Fibroblast of the conjunctiva (primary cell): ENCODE measurements at regions not wholly inside any gene's neighbourhood (a gene's known extent, or its start where the extent isn't known, plus 50 kb on each side); places are given as distances from the start of the nearest gene placed in this dataset.
"Not testable (repeated sequence)": the region's sequence is repeated elsewhere in the genome, so short reads cannot be mapped to it uniquely, and the experiment has no call there.

Experiments
- DNase-seq: peaks from one replicate; pipeline ENCODE4 v3.0.0-alpha.2; 2010; ENCODE audit warnings: low read depth

DNA sequence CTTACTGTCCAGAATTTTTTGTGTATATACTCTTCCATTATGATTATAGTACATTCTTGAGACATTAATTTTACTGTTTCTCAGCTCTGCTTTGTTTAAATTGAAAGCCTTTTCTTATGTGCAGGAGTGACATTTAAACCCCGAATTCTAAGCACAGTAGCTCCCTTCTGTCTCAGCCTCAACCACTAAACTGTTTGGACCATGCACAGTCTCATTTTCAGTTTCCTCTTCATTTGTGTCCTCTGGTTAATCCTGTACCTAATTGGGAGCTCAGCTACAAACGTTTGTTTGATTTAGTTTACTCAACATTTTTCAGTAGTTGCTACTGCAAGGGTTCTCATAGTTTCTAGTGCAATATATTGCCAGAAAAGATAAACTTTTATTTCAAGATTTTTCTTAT lies 206.3 kb downstream of the SLITRK5 start:
- DNase-seq, result no peak

DNA sequence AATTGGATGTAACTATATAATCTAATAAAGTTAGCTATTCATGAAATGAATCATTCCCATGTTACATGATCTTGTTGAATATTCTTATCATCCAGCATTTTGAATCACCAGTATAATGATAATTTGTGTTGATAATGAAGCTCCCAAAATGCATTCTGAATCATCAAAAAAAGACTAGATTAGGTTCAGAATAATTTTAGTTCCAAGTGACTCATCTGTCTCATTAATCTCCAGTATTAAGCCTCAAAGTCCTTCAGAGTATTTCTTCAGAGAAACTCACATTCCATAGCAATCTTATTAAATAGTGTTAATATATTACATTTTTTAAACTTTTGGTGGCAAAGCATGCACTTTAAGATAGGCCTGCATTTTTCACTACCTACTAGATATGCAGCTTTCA lies 207.5 kb downstream of the SLITRK5 start:
- no peak for DNase-seq

DNA sequence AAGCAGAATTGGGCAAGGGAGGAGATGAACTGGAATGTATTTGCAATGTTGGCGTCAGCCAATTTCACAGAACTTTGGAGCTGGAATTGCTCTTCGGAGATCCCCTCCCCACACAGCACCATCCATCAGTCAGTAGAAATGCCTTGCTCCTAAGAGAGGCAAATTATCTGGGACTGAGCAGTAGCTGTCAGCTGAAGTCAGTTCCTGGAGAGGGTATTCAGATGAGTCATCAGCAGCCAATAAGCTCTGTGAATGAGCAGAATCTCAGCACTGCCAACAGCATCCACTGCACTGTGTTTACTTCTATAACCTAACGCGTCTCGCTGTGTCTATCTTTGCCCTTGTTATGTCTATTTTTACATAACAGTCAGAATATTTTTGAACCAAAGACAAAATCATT lies 213.7 kb downstream of the SLITRK5 start:
- DNase-seq, result no peak

DNA sequence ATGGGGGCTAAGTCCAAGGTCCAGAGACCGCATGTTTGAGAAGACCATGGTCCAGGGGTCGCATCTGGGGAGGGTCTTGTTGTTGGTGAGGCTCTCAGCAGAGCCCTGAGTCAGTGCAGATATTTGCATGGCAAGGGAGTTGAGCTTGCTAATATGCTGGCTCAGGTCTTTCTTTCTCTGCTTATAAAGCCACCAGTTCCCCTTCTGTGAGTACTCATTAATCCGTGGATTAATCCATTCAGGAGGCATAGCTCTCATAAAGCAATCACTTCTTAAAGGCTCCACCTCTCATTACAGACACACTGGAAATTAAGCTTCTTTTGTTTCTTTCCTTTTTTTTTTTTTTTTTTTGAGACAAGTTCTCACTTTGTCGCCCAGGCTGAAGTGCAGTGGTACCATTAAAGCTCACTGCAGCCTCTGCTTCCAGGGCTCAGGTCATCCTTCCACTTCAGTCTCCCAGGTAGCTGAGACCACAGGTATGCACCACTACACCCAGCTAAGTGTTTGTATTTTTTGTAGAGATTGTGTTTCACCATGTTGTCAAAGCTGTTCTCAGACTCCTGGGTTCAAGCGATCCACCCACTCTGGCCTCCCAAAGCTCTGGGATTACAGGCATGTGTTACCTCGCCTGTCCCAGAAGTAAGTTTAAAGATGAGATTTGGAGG lies 216.4 kb downstream of the SLITRK5 start:
- DNase-seq, result no peak

DNA sequence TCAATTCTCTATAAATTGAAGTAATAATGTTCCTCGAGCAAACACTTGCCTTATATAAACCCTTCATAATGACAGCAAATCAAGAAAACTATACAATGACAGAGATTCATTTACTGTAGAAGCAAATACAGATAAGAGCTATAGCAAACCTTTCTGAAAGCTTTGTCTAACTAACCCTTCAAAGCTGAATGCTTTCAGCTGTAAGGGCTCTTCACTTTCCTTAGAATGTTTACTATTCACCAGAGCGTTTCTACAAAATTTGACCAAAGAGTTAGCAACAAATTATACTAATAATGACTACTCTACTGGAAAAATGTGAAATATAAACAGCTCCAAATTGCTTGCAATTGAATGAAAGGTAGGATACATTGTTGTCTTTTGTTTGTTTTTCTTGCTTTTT lies 218.1 kb downstream of the SLITRK5 start:
- DNase-seq, result no peak

DNA sequence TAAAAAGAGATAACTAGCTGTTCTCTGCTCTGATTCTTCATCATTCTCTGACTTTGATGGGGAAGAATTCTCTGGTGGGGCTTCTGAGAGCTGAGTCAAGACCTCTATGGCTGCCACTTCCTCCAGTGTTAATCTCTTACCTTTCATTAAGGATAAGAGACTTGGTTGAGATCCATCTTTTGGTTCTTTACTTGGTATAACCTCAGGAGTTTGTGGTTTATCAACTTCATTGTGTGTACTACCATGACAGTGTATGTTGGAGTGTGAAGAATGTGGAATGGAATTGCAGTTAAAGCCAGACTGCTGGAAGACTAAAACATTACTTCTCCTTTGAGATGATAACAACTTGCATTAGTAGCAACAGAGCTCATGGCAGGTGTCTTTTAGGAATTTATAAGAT lies 222.0 kb downstream of the SLITRK5 start:
- no peak for DNase-seq

DNA sequence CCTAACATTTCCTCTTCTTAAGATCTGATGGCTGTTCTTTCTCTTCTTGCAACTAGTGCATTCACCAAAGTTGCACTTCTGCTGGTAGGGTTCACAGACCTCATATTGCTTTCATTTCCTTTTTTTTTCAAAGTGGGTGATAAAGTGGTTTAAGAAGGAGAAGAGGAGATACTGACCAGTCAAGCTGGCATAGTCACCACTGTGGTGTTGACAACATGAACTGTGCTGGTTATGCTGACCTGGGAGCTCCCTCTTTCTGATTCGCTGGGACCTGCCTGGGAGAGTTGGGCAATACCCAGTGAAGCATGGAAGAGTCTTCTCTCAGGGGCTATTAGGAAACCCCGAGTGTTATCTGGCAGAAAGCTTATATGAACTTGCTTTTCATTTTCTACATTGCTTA lies 222.9 kb downstream of the SLITRK5 start:
- DNase-seq, result no peak

DNA sequence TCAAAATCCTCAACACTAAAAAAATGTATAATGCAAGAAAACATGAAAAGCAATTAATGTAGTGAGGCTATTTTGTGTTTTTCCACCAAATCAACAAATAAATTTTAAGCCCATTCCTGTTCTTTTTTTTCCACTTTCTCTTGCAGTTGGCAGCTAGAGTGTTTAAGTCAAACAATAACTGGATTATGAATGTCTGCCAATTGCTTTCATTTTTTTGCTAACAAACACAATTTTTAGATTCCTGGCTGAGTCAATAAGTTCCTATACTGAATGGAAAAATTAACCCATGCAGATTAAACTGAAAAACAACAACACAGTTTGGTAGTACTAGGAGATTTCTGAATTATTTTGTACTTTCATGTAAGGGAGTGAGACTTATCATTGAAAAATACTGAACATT lies 232.4 kb downstream of the SLITRK5 start:
- no peak for DNase-seq

DNA sequence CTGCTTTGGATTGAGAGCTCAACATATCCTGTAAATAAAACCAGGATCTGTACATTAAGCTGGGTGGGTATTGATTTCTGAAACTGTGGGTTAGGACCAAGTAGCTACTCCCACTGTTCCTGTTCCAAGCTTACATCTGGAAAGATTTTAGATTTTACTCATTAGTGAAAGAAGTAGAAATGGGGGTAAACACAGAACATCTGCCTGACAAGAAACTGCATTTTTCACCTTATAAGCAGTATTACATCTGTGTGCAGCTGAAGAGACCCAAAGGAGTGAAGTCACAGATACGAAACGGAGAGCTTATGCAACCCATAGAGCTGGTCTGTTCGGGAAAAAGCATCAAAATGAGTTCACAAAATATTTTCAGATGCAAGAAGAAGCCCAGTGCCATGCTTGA lies 235.2 kb downstream of the SLITRK5 start:
- no peak for DNase-seq

DNA sequence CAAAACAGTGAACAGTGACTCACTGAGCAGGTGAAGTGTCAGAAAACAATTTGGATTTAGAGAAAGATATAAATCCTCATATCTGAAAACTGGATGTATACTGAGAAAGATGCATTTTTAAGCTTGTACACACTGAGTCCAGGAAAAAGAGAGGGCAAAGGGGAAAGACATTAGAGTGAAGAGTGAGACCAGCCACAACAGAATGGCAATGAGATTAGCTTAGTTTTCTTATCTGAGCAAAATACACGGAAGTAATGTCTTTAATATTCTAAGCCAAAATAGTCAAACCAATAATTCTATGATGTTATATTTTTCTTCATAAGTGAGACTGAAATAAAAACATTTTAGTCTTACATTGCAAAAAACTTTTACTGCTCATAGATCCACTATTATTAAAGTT lies 236.0 kb downstream of the SLITRK5 start:
- DNase-seq, result no peak

DNA sequence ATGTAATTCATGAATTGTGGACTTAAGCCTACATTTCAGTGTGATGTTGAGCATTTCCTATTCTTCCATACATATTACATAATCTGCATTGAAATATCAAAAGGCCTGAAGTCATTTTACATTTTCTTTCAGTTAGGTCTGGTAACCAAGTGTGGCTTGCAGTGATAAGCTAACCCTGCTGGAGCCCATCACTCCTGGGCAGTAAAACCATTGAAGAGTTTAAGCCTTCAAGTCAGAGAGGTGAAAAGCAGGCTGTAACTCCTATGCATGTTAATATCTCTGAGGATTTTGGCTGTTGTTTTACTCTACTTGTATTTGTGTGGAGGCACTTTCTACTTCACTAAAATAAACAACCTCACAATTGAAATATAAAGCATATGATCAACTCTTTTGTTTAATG lies 248.8 kb downstream of the SLITRK5 start:
- no peak for DNase-seq

DNA sequence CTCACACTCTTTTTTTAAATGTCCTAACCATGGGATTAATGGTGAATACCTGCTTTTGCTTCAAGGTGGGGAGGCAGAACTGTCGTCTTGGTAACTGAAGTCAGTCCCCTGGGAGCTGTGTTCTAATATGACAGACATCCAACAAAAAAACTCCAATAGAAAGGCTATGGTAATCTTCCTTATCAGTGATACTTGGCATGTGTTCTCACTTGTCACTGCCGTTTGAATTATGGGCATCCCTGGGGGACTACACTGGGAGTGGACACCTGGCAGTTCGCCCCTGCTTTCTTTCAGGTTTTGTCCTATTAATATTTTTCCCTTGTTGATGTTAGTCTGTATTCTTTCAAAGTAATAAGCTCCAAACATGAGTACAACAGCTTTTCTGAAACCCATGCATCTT lies 252.6 kb downstream of the SLITRK5 start:
- no peak for DNase-seq

DNA sequence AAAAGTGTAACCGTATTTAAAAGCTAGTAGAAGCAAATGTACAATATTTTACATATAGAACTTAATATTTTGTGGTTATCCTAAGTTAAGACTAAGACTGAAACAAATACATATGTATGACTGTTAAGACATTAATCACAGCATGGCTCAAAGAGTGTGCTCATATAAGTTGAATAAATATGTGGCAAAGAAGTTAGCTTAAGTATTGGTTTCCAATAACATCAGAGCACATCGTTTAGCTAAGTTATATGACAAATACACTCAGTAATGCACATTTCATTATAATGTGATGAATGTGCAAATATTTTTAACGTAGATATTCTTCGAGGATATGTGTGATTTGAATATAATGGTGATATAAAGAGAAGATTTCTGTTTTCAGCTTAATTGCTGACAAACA lies 253.8 kb downstream of the SLITRK5 start:
- DNase-seq, result no peak

DNA sequence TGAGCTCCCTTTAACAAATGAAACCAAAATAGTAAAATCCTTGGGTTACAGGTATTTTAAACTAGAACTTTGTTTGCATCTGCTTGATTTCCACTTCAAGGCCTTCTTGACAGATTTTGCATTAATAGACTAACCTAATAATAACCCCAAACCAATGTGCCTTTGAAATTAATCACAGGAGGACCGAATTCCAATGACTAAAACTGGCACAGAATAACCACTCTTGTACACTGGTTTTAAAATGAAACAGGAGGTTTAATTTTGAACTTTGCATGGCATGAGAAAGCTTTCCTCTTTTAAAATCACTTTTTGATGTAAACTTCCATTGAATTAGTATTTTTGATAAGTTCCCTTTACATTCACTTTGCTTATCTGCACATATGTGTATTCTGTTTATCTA lies 269.6 kb downstream of the SLITRK5 start:
- DNase-seq, result no peak

DNA sequence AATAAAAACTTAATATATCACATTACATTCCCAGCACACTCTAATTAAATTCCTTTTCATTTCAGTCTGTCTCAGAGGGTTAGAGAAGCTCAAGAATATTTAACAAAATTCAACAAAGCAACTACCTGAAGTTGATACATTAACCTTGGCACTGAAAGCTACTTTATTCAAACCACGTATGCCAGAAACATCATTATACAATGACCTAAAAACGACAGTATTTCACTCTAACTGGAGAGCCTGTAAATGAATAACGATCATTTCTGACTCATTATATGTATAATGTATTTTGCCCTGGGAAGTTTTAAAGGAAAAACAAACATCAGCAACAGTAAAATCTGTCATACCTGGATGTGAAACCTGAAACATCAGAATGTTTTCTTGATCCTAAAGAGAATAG lies 270.1 kb downstream of the SLITRK5 start:
- no peak for DNase-seq

DNA sequence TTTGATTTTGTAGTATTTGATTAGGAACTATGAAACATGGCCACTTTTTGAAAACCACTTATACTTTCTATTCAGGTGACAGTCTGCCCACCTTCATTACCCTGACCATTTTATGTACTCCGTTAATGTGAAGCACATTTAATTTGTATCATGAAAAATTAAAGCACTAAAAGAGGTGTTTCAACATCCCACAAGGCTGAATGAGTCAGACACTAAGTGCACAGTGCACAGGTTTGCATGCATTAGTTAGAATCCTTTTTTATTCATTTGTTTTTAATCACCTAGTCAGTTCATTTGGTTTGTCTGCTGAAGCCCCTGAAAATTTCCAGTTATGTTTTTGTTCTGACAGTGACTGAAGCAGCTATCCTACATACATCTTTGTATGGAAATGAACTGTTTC lies 271.0 kb downstream of the SLITRK5 start:
- no peak for DNase-seq

DNA sequence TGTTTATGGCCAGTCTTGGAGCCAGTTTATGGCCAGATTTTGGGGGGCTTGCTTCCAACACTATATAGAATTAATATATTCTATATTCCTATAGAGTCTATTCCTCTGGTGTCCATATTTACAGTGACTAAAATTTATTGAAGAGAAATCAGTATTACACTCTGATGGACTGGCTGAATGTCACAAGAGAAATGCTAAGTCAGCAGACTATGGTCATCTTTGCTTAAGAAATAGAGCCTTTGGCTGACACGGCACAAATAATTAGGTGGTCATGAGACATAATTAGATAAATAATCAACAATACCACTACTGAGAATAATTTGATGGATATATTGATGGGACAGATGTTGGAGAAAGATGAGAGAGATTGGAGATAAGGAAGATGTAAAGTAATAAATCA lies 272.9 kb downstream of the SLITRK5 start:
- DNase-seq, result no peak

DNA sequence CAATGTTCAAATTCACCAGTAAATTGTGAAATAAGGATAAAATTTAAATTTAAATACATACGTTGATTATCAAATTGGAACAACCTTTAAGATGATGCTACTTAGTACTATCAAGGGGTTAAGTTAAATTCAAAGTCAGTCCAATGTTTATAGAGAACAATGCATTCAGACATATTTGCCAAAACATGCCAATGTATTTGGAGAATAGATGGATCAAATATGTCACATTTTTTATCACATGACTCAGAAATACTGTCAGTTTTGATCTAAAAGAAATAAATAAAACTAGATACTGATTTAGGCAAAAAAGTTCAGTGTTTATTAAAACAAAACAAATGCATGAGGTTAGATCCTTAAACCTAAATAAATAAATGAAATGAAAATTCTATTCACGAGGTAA lies 281.2 kb downstream of the SLITRK5 start:
- DNase-seq, result no peak

DNA sequence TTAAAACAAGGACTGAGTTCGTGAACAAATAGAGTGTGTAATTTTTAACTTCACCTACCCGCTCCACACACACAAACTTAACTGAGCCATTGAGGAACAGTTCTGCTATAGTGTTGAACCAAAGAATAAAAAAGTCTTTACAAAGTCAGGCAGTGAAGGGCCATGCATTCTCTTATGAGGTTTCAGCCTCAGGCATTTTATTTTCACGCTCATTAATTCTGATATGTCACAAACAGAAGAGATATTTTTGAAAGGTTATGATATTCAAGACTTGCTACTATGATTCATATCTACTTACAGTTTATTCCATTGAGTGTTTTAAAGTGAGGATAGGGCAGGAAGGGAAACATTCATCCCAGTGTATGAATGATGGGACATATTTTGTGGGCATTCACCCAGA lies 282.2 kb downstream of the SLITRK5 start:
- no peak for DNase-seq

DNA sequence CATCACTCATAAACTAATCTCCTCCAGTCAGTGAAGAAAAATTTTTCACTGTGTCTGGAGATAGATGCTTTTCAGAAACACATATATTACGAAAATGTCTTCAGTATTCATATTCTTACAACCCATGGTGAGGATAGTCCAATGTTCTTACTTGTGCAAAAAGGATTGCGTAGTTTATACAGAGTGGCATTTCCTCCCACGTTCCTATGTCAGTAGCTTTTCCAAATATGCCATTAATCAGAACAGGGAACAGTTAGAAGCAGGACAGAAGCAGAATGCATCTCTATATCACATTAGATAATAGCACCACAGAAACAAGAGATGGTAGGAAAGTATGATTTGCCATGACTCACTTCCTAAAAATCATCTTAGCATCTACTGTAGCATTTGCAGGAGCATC lies 282.9 kb downstream of the SLITRK5 start:
- DNase-seq, result no peak

DNA sequence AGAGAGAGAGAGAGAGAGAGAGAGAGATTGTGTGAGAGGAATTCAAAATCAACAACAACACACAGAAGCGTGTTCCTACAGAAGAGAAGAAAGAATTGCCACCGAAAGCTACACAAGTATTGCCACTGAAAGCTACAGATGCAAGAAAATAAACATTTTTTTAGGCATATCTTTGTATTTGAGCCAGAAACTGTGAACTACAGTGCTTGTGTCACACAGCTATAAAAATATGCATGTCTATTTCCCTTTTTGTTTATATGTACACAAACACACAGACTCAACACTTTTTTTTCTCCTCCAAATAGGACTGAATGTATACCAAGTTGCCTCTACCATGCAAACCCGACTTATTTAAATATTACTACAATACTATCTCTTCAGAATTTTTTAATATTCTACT lies 290.4 kb downstream of the SLITRK5 start:
- DNase-seq, result no peak

DNA sequence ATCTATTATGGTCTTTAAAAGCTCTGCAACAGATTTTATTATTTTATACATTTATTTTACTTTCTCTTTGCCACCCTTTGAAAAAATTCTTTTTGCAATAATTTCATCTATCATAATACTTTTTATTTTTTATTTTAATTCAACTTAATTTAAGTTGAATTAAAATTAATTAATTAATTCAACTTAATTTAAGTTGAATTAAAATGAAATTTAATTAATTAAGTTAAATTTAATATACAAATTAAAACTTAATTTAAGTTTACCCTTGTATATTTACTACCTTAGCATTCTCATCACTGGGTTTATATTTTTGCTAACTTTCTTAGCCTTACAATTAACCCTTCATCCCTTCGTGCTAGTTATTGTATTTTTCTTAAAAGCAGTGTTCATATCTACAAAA lies 301.4 kb downstream of the SLITRK5 start:
- no peak for DNase-seq

DNA sequence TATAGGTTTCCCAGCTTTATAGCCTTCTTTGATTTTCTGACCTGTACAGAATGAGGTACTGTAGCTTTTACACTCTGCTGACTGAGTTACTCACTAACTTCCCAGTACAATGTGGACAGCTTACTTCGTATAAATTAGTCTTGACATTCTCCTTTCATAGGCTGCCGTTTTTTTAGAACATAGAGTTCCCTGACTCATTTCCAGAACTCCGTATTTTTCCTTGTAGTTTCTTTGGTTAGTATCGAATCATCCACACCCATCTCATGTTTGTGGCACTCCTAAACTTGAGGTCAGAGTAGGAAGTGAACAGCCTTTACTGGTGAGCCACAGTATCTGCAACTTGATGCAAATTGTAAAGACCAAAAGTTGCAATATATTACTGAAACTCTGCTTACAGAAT lies 303.9 kb downstream of the SLITRK5 start:
- no peak for DNase-seq

DNA sequence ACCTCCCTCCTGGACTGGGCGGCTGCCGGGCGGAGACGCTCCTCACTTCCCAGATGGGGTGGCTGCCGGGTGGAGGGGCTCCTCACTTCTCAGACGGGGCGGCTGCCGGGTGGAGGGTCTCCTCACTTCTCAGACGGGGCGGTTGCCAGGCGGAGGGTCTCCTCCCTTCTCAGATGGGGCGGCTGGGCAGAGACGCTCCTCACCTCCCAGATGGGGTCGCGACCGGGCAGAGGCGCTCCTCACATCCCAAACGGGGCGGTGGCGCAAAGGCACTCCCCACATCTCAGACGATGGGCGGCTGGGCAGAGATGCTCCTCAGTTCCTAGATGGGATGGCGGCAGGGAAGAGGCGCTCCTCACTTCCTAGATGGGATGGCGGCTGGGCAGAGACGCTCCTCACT lies 305.5 kb downstream of the SLITRK5 start:
- not testable (repeated sequence) for DNase-seq

DNA sequence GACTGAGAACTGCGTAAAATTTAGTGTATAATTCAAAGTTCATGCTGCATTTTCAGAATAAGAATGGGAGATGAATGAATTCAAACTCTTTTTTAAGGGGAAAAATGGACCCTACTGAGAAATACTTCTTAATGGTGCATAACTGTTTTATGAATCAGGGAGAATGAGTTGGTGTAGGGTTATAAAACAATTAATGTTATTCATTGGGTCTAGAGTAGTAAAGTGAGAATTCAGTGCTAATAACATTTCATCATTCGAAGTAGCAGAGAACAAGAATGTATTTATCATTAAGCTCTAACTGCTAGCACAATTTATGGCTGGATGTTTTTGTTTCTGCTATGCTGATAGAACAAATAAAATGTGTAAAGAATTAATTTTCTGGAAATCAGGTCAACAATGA lies 310.2 kb downstream of the SLITRK5 start:
- no peak for DNase-seq
